RWPE2 (cell line): ENCODE measurements at regions not wholly inside any gene's neighbourhood (a gene's known extent, or its start where the extent isn't known, plus 50 kb on each side); places are given as distances from the start of the nearest gene placed in this dataset.
"Not testable (repeated sequence)": the region's sequence is repeated elsewhere in the genome, so short reads cannot be mapped to it uniquely, and the experiment has no call there.

Experiments used
- ATAC-seq: fragments of 200-7000 bp; cut with Tn5 transposase; 3 replicates; pipeline ENCODE4 v1.9.1; 2021; ENCODE audit warnings: low read depth
- DNase-seq: peaks from one replicate; pipeline ENCODE4 v3.0.0-alpha.2; 2020; ENCODE audit warnings: low spot score
- H3K27ac ChIP-seq: fragments of 450-650 bp; 2 replicates; pipeline ENCODE4 v1.5.1; 2017; ENCODE audit warnings: mild to moderate bottlenecking; ENCODE audit not compliant: poor library complexity, severe bottlenecking
- H3K27me3 ChIP-seq: fragments of 250-450 bp; sonication (Bioruptor Pico); 2 replicates; pipeline ENCODE4 v1.5.1; 2021; ENCODE audit warnings: mild to moderate bottlenecking, moderate library complexity; ENCODE audit not compliant: insufficient read depth, poor library complexity, severe bottlenecking
- H3K36me3 ChIP-seq: fragments of 250-450 bp; sonication (Bioruptor Pico); 2 replicates; pipeline ENCODE4 v1.5.1; 2020; ENCODE audit warnings: low read depth, mild to moderate bottlenecking, moderate library complexity
- H3K4me1 ChIP-seq: fragments of 250-450 bp; sonication (Bioruptor Pico); 2 replicates; pipeline ENCODE4 v1.5.1; 2021; ENCODE audit warnings: mild to moderate bottlenecking, moderate library complexity; ENCODE audit not compliant: insufficient read depth, poor library complexity, severe bottlenecking
- H3K4me3 ChIP-seq: fragments of 250-450 bp; sonication (Bioruptor Pico); 2 replicates; pipeline ENCODE4 v1.5.1; 2021; ENCODE audit warnings: mild to moderate bottlenecking, moderate library complexity; ENCODE audit not compliant: severe bottlenecking
- H3K9me3 ChIP-seq: fragments of 250-450 bp; sonication (Bioruptor Pico); 2 replicates; pipeline ENCODE4 v1.5.1; 2021; ENCODE audit warnings: mild to moderate bottlenecking, moderate library complexity; ENCODE audit not compliant: severe bottlenecking
- TF ChIP-seq, protein P1 (sequence below): fragments of 450-650 bp; IDR thresholded peaks from one replicate; pipeline ENCODE4 v1.5.1; 2017; ENCODE audit warnings: mild to moderate bottlenecking, moderate library complexity; ENCODE audit not compliant: poor library complexity, severe bottlenecking

DNA sequence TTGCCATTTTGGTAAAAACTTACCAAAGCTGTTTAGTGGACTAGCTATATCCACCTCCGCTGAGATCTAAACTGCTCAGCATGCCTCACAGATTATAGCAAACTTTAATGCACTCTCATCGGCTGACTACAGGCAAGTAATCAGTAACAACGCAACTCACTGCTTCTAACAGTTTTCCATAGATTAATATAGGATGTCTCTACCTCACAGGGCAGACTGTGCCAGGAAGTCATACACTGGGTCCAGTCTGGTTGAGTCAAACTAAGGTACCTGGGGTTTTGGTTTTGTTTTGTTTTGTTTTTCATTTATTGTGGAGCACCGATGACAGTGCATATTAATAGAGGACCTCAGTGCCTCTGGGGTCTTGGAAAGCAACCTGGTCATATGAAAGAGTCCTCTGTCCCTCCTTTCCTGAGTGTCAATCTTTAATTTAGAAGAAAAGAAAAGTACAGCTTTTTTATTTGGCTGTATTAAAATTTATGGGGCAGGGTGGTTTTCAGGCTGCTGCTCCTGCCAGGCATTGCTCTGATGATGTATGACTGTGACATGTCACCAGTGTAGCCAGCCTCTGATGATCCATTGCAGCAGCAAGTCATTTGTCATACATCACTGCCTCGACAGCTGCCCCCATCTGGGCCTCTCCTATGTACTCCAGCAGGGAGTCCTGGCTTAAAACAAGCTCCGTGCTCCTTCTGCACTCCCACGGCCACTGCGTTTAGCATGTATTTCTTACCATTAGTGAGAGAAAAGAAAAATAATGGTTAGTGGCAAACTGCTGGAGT is 854.1 kb downstream of the KCNJ2 start:
- H3K36me3 ChIP-seq, result no peaks in the 10 kb centered on the region
- TF ChIP-seq, protein P1, sequence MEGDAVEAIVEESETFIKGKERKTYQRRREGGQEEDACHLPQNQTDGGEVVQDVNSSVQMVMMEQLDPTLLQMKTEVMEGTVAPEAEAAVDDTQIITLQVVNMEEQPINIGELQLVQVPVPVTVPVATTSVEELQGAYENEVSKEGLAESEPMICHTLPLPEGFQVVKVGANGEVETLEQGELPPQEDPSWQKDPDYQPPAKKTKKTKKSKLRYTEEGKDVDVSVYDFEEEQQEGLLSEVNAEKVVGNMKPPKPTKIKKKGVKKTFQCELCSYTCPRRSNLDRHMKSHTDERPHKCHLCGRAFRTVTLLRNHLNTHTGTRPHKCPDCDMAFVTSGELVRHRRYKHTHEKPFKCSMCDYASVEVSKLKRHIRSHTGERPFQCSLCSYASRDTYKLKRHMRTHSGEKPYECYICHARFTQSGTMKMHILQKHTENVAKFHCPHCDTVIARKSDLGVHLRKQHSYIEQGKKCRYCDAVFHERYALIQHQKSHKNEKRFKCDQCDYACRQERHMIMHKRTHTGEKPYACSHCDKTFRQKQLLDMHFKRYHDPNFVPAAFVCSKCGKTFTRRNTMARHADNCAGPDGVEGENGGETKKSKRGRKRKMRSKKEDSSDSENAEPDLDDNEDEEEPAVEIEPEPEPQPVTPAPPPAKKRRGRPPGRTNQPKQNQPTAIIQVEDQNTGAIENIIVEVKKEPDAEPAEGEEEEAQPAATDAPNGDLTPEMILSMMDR, result no peak
- no peaks in the 10 kb centered on the region for H3K4me1 ChIP-seq
- ATAC-seq (no peak), DNase-seq (no peak)
- H3K27me3 ChIP-seq, result no peaks in the 10 kb centered on the region
- H3K4me3 ChIP-seq, result no peak overlapping the region
- H3K27ac ChIP-seq, result no peak overlapping the region
- H3K9me3 ChIP-seq, result no peaks in the 10 kb centered on the region

DNA sequence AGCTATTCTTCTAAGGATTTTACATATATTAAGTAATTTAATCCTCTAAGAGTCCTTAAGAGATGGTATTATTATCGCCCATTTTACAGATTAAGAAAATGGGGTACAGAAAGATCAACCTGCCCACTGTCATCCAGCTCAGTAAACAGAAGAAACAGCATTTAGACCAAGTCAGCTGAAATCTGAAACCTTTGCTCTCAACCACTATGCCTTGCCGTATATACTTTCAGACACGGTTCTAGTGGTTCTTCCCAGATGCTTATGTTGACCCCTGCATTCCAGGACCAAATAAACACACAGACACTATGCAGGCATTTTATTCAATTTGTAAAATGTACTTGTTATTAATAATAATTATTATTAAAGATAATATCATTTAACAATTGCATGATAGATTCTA is 854.8 kb downstream of the KCNJ2 start:
- H3K27ac ChIP-seq, result no peak overlapping the region
- TF ChIP-seq, protein P1, result no peak
- no peak for ATAC-seq
- no peaks in the 10 kb centered on the region for H3K4me1 ChIP-seq
- DNase-seq, result no peak
- H3K9me3 ChIP-seq, result no peaks in the 10 kb centered on the region
- no peak overlapping the region for H3K4me3 ChIP-seq
- H3K36me3 ChIP-seq, result no peaks in the 10 kb centered on the region
- no peaks in the 10 kb centered on the region for H3K27me3 ChIP-seq

DNA sequence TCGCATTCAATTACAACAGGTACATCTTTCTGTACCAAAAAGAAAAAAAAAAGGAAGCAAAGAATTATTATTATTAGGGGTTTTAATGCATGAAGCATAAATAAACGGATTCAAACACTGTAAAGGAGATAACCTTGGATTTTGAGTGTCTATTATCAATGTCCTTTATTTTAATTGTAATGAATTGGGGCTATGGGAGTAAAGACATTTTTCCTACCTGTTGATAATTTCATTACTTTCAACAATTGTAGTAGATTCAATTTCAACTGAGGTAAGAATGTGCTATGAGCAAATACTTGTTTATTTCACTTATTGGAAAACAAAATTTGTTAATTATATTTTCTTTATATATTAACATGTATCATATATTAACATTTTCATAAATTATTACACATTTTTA is 855.6 kb downstream of the KCNJ2 start:
- Histone ChIP-seq H3K9me3 (no peaks in the 10 kb centered on the region), H3K27me3 (no peaks in the 10 kb centered on the region), H3K4me1 (no peaks in the 10 kb centered on the region), H3K27ac (no peak overlapping the region), H3K36me3 (no peaks in the 10 kb centered on the region), H3K4me3 (no peak overlapping the region)
- TF ChIP-seq, protein P1, result no peak
- ATAC-seq (no peak), DNase-seq (no peak)

DNA sequence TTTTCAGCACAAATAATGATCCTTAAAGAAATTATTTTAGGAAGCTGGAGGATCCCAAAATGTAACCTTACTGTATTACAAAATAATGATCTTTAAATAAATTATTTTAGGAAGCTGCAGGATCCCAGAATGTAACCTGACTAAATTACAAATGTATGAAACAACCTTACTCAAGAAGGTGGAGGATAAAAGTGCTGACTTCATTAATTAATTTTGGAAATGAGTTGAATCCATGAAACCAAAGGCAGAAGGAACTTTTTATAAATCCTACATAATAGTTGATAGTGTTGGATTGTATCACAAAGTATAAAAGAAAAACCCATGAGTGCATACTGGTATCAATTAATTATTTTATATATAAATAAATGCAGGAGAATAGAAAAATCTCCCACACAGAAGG is 859.9 kb downstream of the KCNJ2 start:
- DNase-seq (no peak), ATAC-seq (no peak)
- no peak overlapping the region for H3K4me3 ChIP-seq
- no peaks in the 10 kb centered on the region for H3K27me3 ChIP-seq
- TF ChIP-seq, protein P1, result no peak
- H3K27ac ChIP-seq, result no peak overlapping the region
- H3K36me3 ChIP-seq, result no peaks in the 10 kb centered on the region
- no peaks in the 10 kb centered on the region for H3K4me1 ChIP-seq
- H3K9me3 ChIP-seq, result no peaks in the 10 kb centered on the region

DNA sequence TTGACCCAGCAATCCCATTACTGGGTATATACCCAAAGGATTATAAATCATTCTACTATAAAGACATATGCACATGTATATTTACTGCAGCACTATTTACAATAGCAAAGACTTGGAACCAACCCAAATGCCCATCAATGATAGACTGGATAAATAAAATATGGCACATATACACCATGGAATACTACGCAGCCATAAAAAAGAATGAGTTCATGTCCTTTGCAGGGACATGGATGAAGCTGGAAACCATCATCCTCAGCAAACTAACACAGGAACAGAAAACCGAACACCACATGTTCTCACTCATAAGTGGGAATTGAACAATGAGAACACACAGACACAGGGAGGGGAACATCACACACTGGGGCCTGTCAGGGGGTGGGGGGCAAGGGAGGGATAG is 862.0 kb downstream of the KCNJ2 start:
- not testable (repeated sequence) for DNase-seq, ATAC-seq, H3K27ac ChIP-seq

More for the DNA sequence above, 862.0 kb downstream of the KCNJ2 start:
- H3K4me1 ChIP-seq, H3K9me3 ChIP-seq, H3K4me3 ChIP-seq, H3K36me3 ChIP-seq, H3K27me3 ChIP-seq: not testable (repeated sequence)
